H9 (cell line): ENCODE measurements at regions not wholly inside any gene's neighbourhood (a gene's known extent, or its start where the extent isn't known, plus 50 kb on each side); places are given as distances from the start of the nearest gene placed in this dataset.

Source experiments
- DNase-seq: peaks from one replicate; pipeline ENCODE4 v3.0.0-alpha.2; 2017
- H2AFZ ChIP-seq: one replicate; pipeline ENCODE4 v1.6.1; 2013; ENCODE audit warnings: mild to moderate bottlenecking, low read length, control low read depth, moderate library complexity
- H2AK5ac ChIP-seq: 2 replicates; pipeline ENCODE4 v1.6.1; 2013; ENCODE audit warnings: low read length, control low read depth, mixed read lengths; ENCODE audit not compliant: insufficient read length
- H2BK120ac ChIP-seq: one replicate; pipeline ENCODE4 v1.6.1; 2013; ENCODE audit warnings: low read depth, mild to moderate bottlenecking, low read length, control low read depth, inconsistent platforms; ENCODE audit not compliant: poor library complexity, severe bottlenecking
- H2BK12ac ChIP-seq: 2 replicates; pipeline ENCODE4 v1.6.1; 2013; ENCODE audit warnings: low read length, control low read depth, mixed read lengths, low read depth; ENCODE audit not compliant: insufficient read length
- H2BK15ac ChIP-seq: 2 replicates; pipeline ENCODE4 v1.6.1; 2013; ENCODE audit warnings: low read depth, low read length, control low read depth
- H2BK20ac ChIP-seq: one replicate; pipeline ENCODE4 v1.6.1; 2013; ENCODE audit warnings: low read depth, mild to moderate bottlenecking, low read length, control low read depth, inconsistent platforms; ENCODE audit not compliant: poor library complexity, severe bottlenecking
- H2BK5ac ChIP-seq: 2 replicates; pipeline ENCODE4 v1.6.1; 2013; ENCODE audit warnings: low read length, control low read depth, mixed read lengths; ENCODE audit not compliant: insufficient read length
- H3K14ac ChIP-seq: 2 replicates; pipeline ENCODE4 v1.6.1; 2013; ENCODE audit warnings: low read length, control low read depth; ENCODE audit not compliant: insufficient read depth
- H3K18ac ChIP-seq: 2 replicates; pipeline ENCODE4 v1.6.1; 2013; ENCODE audit warnings: low read depth, mild to moderate bottlenecking, mixed read lengths, low read length, control low read depth; ENCODE audit not compliant: insufficient read length
- H3K23ac ChIP-seq: 2 replicates; pipeline ENCODE4 v1.6.1; 2013; ENCODE audit warnings: low read length, control low read depth, mixed read lengths, low read depth; ENCODE audit not compliant: insufficient read length
- H3K23me2 ChIP-seq: 2 replicates; pipeline ENCODE4 v1.6.1; 2013; ENCODE audit warnings: low read depth, mild to moderate bottlenecking, mixed read lengths, low read length, control low read depth; ENCODE audit not compliant: insufficient read length, poor library complexity, severe bottlenecking
- H3K27ac ChIP-seq: 2 replicates; pipeline ENCODE4 v1.5.1; 2013; ENCODE audit warnings: low read length, control low read depth, mixed read lengths, low read depth; ENCODE audit not compliant: insufficient read length
- H3K27me3 ChIP-seq: 2 replicates; pipeline ENCODE4 v1.6.1; 2013; ENCODE audit warnings: low read length, control low read depth, inconsistent platforms; ENCODE audit not compliant: insufficient read depth
- H3K4ac ChIP-seq: 2 replicates; pipeline ENCODE4 v1.6.1; 2013; ENCODE audit warnings: low read depth, mild to moderate bottlenecking, control low read depth, inconsistent platforms, low read length, moderate library complexity
- H3K4me1 ChIP-seq: 2 replicates; pipeline ENCODE4 v1.6.1; 2013; ENCODE audit warnings: low read length, control low read depth, inconsistent platforms; ENCODE audit not compliant: insufficient read depth
- H3K4me2 ChIP-seq: 2 replicates; pipeline ENCODE4 v1.6.1; 2013; ENCODE audit warnings: low read length, control low read depth, mixed read lengths; ENCODE audit not compliant: insufficient read length, insufficient read depth
- H3K56ac ChIP-seq: 2 replicates; pipeline ENCODE4 v1.6.1; 2013; ENCODE audit warnings: low read depth, mild to moderate bottlenecking, mixed read lengths, low read length, control low read depth; ENCODE audit not compliant: insufficient read length
- H3K79me1 ChIP-seq: 2 replicates; pipeline ENCODE4 v1.6.1; 2013; ENCODE audit warnings: low read depth, mild to moderate bottlenecking, moderate library complexity, low read length, control low read depth, inconsistent platforms; ENCODE audit not compliant: insufficient read depth, poor library complexity, severe bottlenecking
- H3K79me2 ChIP-seq: 2 replicates; pipeline ENCODE4 v1.6.1; 2013; ENCODE audit warnings: low read length, control low read depth, inconsistent platforms; ENCODE audit not compliant: insufficient read depth
- H3K9ac ChIP-seq: 2 replicates; pipeline ENCODE4 v1.6.1; 2013; ENCODE audit warnings: low read length, control low read depth, mixed read lengths; ENCODE audit not compliant: insufficient read length; ENCODE audit errors: extremely low read depth
- H3K9me3 ChIP-seq: one replicate; pipeline ENCODE4 v1.6.1; 2013; ENCODE audit warnings: low read depth, low read length, inconsistent platforms; ENCODE audit not compliant: control insufficient read depth
- H3T11ph ChIP-seq: one replicate; pipeline ENCODE4 v1.6.1; 2013; ENCODE audit warnings: mild to moderate bottlenecking, low read length, control low read depth, inconsistent platforms
- H4K20me1 ChIP-seq: one replicate; pipeline ENCODE4 v1.6.1; 2013; ENCODE audit not compliant: control insufficient read depth, insufficient read length, insufficient read depth
- H4K5ac ChIP-seq: 2 replicates; pipeline ENCODE4 v1.6.1; 2013; ENCODE audit warnings: low read depth, mild to moderate bottlenecking, mixed read lengths, low read length, control low read depth; ENCODE audit not compliant: insufficient read length
- H4K8ac ChIP-seq: replicated peaks from 2 replicates; pipeline ENCODE4 v1.6.1; 2013; ENCODE audit warnings: low read length, control low read depth, mixed read lengths, low read depth; ENCODE audit not compliant: insufficient read length
- H4K91ac ChIP-seq: 2 replicates; pipeline ENCODE4 v1.6.1; 2013; ENCODE audit warnings: low read depth, mild to moderate bottlenecking, moderate library complexity, mixed read lengths, low read length, control low read depth; ENCODE audit not compliant: insufficient read length
- H3K27ac Mint-ChIP-seq, 3 experiments: 2 replicates in 2 of 3; 3 replicates in 1 of 3; pipeline ENCODE4 v1.8.0; 2020 to 2021; ENCODE audit warnings: mixed read lengths in 3 of 3, mild to moderate bottlenecking in 1 of 3, moderate library complexity in 1 of 3
- H3K27me3 Mint-ChIP-seq: 2 replicates; pipeline ENCODE4 v1.8.0; 2021; ENCODE audit warnings: low read depth, mild to moderate bottlenecking, moderate library complexity, mixed read lengths
- H3K36me3 Mint-ChIP-seq, 3 experiments: 2 replicates in 2 of 3; 3 replicates in 1 of 3; pipeline ENCODE4 v1.8.0; 2020 to 2021; ENCODE audit warnings: low read depth in 3 of 3, mixed read lengths in 3 of 3; ENCODE audit not compliant: insufficient read depth in 1 of 3
- H3K4me1 Mint-ChIP-seq, 2 experiments: 2 replicates each; pipeline ENCODE4 v1.8.0; 2020; ENCODE audit warnings: mixed read lengths in 2 of 2
- H3K4me3 Mint-ChIP-seq, 2 experiments: 2 replicates in 1 of 2; 3 replicates in 1 of 2; pipeline ENCODE4 v1.8.0; 2020 to 2021; ENCODE audit warnings: mild to moderate bottlenecking in 2 of 2, mixed read lengths in 2 of 2, moderate library complexity in 1 of 2
- H3K9me3 Mint-ChIP-seq, 2 experiments: 2 replicates in 1 of 2; 3 replicates in 1 of 2; pipeline ENCODE4 v1.8.0; 2020; ENCODE audit warnings: mild to moderate bottlenecking in 2 of 2, mixed read lengths in 2 of 2, moderate library complexity in 1 of 2
- CTCF ChIP-seq: fragments of 200-600 bp; sonication (generic); conservative IDR thresholded peaks from 3 replicates; pipeline ENCODE4 v1.8.0; 2021; ENCODE audit warnings: antibody characterized with exemption, mild to moderate bottlenecking
- WGBS: extraction: QIAGEN DNeasy Blood & Tissue Kit; methylation state at CpG from one replicate; pipeline ENCODE4 v1.1.7; 2013; ENCODE audit warnings: missing lambda C conversion rate, low lambda C conversion rate, mixed read lengths; ENCODE audit not compliant: insufficient read length; ENCODE audit errors: extremely low coverage; 5-methylcytosine and 5-hydroxymethylcytosine counted together

GRCh38 chr2:3045318-3045921 is 332.2 kb downstream of the EIPR1 start:
- H2BK12ac ChIP-seq, result no peak overlapping the region
- no peak overlapping the region for H3K4me3 Mint-ChIP-seq
- H3K36me3 Mint-ChIP-seq, result no peaks in the 10 kb centered on the region; a peak in 1 of 7 replicates
- no peaks in the 10 kb centered on the region for H3K23me2 ChIP-seq
- H2BK5ac ChIP-seq, result no peak overlapping the region
- H2BK15ac ChIP-seq, result no peak overlapping the region
- no peak overlapping the region for H4K8ac ChIP-seq
- no peak for TF ChIP-seq CTCF
- H4K20me1 ChIP-seq, result no peaks in the 10 kb centered on the region
- H3T11ph ChIP-seq, result no peak overlapping the region
- H4K5ac ChIP-seq, result no peak overlapping the region
- H3K9me3 Mint-ChIP-seq, result no peaks in the 10 kb centered on the region; a peak in 1 of 5 replicates
- no peaks in the 10 kb centered on the region for H3K4me1 ChIP-seq
- no peak overlapping the region for H3K14ac ChIP-seq
- no peak overlapping the region for H2BK20ac ChIP-seq
- H3K23ac ChIP-seq, result no peak overlapping the region
- no peak overlapping the region for H3K27ac Mint-ChIP-seq
- H3K27me3 Mint-ChIP-seq, result peaks cover 10% of the 10 kb centered on the region; the same call in 1 of the 2 replicates
- H3K79me2 ChIP-seq, result no peaks in the 10 kb centered on the region
- no peak overlapping the region for H2BK120ac ChIP-seq
- WGBS, result no CpG with 5 or more reads among the region's 10 CpGs
- no peak overlapping the region for H4K91ac ChIP-seq
- no peak overlapping the region for H3K18ac ChIP-seq
- no peak for DNase-seq
- H3K4me2 ChIP-seq, result no peak overlapping the region
- no peaks in the 10 kb centered on the region for H3K79me1 ChIP-seq
- H3K27ac ChIP-seq, result no peak overlapping the region
- no peak overlapping the region for H2AK5ac ChIP-seq
- H3K4ac ChIP-seq, result no peak overlapping the region
- H3K56ac ChIP-seq, result no peak overlapping the region
- no peaks in the 10 kb centered on the region for H3K27me3 ChIP-seq
- H3K4me1 Mint-ChIP-seq, result no peaks in the 10 kb centered on the region
- no peak overlapping the region for H3K9ac ChIP-seq
- no peak overlapping the region for H2AFZ ChIP-seq
- H3K9me3 ChIP-seq, result no peaks in the 10 kb centered on the region
